ENCODE measurements at regions not wholly inside any gene's neighbourhood (a gene's known extent, or its start where the extent isn't known, plus 50 kb on each side); places are given as distances from the start of the nearest gene placed in this dataset.

- dilution Hi-C loops (cut with MboI; ENCODE audit: extremely low pct_ligation_motif_present, low sequenced_read_pairs) = no loop called here
- no peak overlapping the region for H2AFZ ChIP-seq (ENCODE audit: low read depth, low read length)
- DNase-seq (ENCODE audit: low read depth, low spot score) (no peak), FAIRE-seq (no peak)
- H3K9ac ChIP-seq (replicated peaks; ENCODE audit: extremely low read depth, insufficient read depth, low read length) = no peak overlapping the region
- H3K4me1 ChIP-seq (ENCODE audit: control insufficient read depth, extremely low read depth, insufficient read depth, low read length) = no peaks in the 10 kb centered on the region
- no peak overlapping the region for H3K27ac ChIP-seq (ENCODE audit: insufficient read depth, low read depth, low read length)
- H3K9me3 ChIP-seq (replicated peaks; ENCODE audit: control insufficient read depth, insufficient read depth, low read length) = no peaks in the 10 kb centered on the region
- no peaks in the 10 kb centered on the region for H3K36me3 ChIP-seq (ENCODE audit: control insufficient read depth in 2 of 2, extremely low read depth in 1 of 2, insufficient read depth in 2 of 2, low read length in 2 of 2)
- H3K4me2 ChIP-seq (ENCODE audit: insufficient read depth, low read length) = no peak overlapping the region
- H3K27me3 ChIP-seq (ENCODE audit: control insufficient read depth in 2 of 2, insufficient read depth in 2 of 2, low read length in 2 of 2) = no peaks in the 10 kb centered on the region
- intact Hi-C loops (cut with micrococcal nuclease) = no loop called here
- no peaks in the 10 kb centered on the region for H3K9me1 ChIP-seq (replicated peaks; ENCODE audit: control insufficient read depth, extremely low read depth, insufficient read depth, low read length)
- no peaks in the 10 kb centered on the region for H3K79me2 ChIP-seq (ENCODE audit: control insufficient read depth, insufficient read depth, low read length)
- ChIA-PET CTCF (interaction anchor here (0.6 kb wide), 1 partner anchor 478 kb away, joined by 3 read pairs; no protein-coding TSS in a partner anchor), POLR2A (no interaction called here)
- no peak for TF ChIP-seq POLR2AphosphoS5 (IDR thresholded peaks at IDR 0.05; ENCODE audit: insufficient read depth, low read depth, low read length)
- no peak for TF ChIP-seq CTCF (IDR thresholded peaks at IDR 0.05; ENCODE audit: extremely low read depth in 1 of 2, insufficient read depth in 1 of 2, low read depth in 1 of 2, low read length in 2 of 2)
- no peak for TF ChIP-seq MYC (IDR thresholded peaks at IDR 0.05; ENCODE audit: low read depth, low read length)
- TF ChIP-seq EZH2 (IDR thresholded peaks at IDR 0.05; ENCODE audit: borderline replicate concordance, low read depth, low read length, severe bottlenecking) = no peak
- no peak for TF ChIP-seq JUN (IDR thresholded peaks at IDR 0.05; ENCODE audit: borderline replicate concordance, insufficient read depth, insufficient read length, low read depth)
- TF ChIP-seq, protein P1, sequence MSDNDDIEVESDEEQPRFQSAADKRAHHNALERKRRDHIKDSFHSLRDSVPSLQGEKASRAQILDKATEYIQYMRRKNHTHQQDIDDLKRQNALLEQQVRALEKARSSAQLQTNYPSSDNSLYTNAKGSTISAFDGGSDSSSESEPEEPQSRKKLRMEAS (IDR thresholded peaks at IDR 0.05; ENCODE audit: insufficient read depth, insufficient read length) = no peak
- no peak for TF ChIP-seq POLR2A (IDR thresholded peaks at IDR 0.05; ENCODE audit: low read depth, low read length)
- TF ChIP-seq FOS (IDR thresholded peaks at IDR 0.05; ENCODE audit: borderline replicate concordance, insufficient read depth, low read length) = no peak
- no peak for TF ChIP-seq GATA2 (IDR thresholded peaks at IDR 0.05; ENCODE audit: insufficient read depth, insufficient read length, low read depth, low read length)
- H4K20me1 ChIP-seq (replicated peaks; ENCODE audit: control insufficient read depth, extremely low read depth, insufficient read depth, low read length) = no peaks in the 10 kb centered on the region
- H3K4me3 ChIP-seq (replicated peaks in 1 of 3; ENCODE audit: insufficient read depth in 1 of 3, low read depth in 1 of 3, low read length in 3 of 3) = no peak overlapping the region
- no TSS peak for BruUV-seq (replicated peaks)
Observed at GRCh38 chr15:81959196-81959595, 86.6 kb downstream of the MEX3B start.
